H7 (cell line): ENCODE measurements at regions not wholly inside any gene's neighbourhood (a gene's known extent, or its start where the extent isn't known, plus 50 kb on each side); places are given as distances from the start of the nearest gene placed in this dataset.
"Not testable (repeated sequence)": the region's sequence is repeated elsewhere in the genome, so short reads cannot be mapped to it uniquely, and the experiment has no call there.

Experiments
- DNase-seq: peaks from one replicate; pipeline ENCODE4 v3.0.0; 2012
- H3K27me3 ChIP-seq: 2 replicates; pipeline ENCODE4 v1.6.0; 2011; ENCODE audit warnings: mild to moderate bottlenecking, low read length; ENCODE audit not compliant: control insufficient read depth, insufficient read depth
- H3K36me3 ChIP-seq: replicated peaks from 2 replicates; pipeline ENCODE4 v1.5.1; 2011; ENCODE audit warnings: low read length; ENCODE audit not compliant: control insufficient read depth, insufficient read depth
- H3K4me3 ChIP-seq: 2 replicates; pipeline ENCODE4 v1.5.1; 2011; ENCODE audit warnings: low read depth, mild to moderate bottlenecking, control low read depth, low read length, moderate library complexity; ENCODE audit not compliant: insufficient read depth

DNA sequence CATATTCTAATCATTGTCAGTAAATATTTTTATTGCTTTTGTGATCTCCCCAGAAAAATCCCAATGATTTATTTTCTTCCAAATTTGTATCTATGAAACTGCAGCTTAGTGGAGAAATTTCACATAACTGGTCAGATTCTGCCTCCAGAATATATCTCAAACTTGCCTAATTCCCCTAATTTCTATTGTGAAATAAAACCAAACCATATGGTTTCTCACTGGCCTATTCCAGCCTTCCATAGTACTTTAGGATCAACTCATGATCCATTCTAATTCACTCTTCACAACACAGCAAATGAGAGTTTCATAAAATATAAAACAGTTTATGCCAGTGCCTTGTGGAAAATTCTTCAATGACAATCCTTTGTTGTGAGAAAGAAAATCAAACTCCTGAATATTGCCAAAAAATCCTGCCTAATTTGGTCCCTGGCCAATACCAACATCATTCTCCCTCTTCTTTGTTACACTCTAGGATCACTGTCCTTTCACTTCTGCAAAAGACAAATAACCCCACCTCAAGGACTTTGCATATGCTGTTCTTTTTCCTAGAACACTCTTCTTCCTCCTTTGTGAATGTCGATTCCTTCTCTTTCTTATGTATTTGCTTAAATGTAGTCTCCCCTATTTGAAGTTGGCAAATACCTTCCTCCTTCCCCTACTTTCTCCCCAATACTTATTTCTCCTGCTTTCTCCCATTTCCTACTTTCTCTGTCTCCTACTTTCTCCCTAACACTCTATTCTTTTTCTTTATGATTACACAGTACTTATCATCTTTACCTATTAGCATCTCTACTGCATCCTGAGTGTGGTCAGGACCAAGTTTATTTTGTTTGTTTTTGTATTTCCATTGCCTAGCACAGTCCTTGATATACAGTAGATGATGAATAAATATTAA lies 587.5 kb downstream of the RFPL4B start:
- Histone ChIP-seq H3K36me3 (no peaks in the 10 kb centered on the region), H3K27me3 (no peaks in the 10 kb centered on the region), H3K4me3 (no peak overlapping the region)
- DNase-seq: no peak

DNA sequence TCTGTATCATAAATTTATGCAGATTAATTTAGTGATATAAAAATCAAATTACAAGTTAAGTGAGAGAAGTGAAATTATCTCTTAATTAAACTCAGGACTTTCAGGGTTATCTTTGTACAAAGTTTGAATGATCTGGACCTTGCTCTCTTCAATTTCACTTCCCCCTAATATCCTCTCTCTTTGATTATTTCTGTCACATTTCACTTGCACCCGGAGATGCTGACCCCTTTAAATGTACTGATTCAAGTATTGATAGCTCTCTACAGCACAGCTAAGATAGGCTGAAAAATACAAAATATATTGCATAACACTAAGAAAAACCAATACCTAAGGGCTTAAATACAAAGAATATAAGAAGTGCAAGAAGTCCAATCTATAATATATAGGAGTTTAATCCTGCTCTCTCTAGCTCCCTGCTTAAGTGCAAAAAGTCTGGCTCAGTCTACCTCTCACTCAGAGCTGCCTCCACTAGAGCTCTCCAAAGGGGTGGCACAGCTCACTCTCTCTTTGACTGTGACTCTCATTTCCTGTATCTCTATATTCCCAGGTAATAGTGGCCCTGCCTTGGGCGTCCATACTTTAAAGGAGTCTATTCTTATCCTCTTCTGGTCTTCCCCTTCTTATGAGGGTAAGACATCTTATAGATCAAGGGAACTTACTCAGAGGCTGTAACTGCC lies 588.4 kb downstream of the RFPL4B start:
- no peak overlapping the region for H3K4me3 ChIP-seq
- DNase-seq: no peak
- H3K27me3 ChIP-seq: no peaks in the 10 kb centered on the region
- H3K36me3 ChIP-seq: no peaks in the 10 kb centered on the region

DNA sequence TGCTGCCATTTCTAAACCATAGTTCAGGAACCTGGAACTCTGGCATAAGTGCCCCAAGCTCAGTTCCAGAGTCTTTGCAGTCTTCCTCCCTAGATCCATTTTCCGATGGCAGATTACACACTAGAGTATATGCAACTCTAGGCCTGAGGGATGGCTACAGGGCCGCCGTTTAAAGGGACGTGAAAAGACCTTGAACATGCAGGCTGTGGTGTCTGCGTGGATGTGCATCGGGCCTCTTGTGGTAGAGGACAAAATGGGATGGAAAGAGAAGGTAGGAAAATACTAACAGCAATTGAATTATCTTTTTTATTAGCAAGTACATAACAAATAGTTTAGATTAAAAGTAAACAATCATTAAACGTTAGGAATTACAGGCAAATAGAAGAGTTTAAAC lies 588.9 kb downstream of the RFPL4B start:
- no peaks in the 10 kb centered on the region for H3K27me3 ChIP-seq
- no peaks in the 10 kb centered on the region for H3K36me3 ChIP-seq
- no peak overlapping the region for H3K4me3 ChIP-seq
- no peak for DNase-seq

GRCh38 chr6:112936504-112936903 lies 589.4 kb downstream of the RFPL4B start:
- no peaks in the 10 kb centered on the region for H3K36me3 ChIP-seq
- no peaks in the 10 kb centered on the region for H3K27me3 ChIP-seq
- DNase-seq: no peak

GRCh38 chr6:112937690-112938089 lies 590.6 kb downstream of the RFPL4B start:
- H3K4me3 ChIP-seq, H3K27me3 ChIP-seq, DNase-seq, H3K36me3 ChIP-seq: not testable (repeated sequence)

More at GRCh38 chr6:112936504-112936903, 589.4 kb downstream of the RFPL4B start:
- no peak overlapping the region for H3K4me3 ChIP-seq

DNA sequence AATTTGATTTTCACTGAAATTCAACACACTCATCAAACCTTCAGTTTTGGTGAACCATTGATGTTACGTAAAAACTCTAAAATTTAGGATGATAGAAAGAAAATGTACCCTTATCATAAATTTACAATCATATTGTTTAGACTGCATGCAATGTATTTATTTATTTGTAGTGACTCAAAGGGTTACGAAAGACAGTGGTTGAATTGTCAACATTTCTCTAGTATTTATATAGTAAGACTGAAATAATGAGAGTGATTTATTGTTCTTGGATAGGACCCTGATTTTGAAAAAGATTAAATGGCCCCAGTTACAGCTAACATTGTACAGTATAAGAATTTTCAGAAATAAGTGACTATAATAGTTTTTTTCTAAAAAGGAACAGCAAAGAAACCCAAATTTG lies 591.5 kb downstream of the RFPL4B start:
- H3K36me3 ChIP-seq: no peaks in the 10 kb centered on the region
- no peak for DNase-seq
- H3K27me3 ChIP-seq: no peaks in the 10 kb centered on the region
- no peak overlapping the region for H3K4me3 ChIP-seq

DNA sequence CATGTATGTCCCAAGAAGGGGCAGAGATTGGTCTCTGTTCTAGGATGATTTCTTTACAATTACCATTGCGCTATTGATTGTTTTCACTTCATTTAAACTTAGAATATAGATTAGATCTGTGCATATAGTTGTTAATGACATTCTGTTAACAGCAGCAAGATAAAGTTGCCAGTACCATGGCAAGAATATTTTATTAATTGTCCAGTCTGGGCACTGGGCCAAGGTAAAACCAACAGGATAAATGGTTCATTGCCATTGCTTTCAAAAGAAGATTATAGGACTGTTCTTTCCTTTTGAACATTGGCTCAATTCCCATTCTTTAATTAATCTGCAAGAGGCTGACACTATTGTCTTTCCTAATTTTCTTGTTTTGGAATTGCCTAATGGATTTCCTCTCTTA lies 592.4 kb downstream of the RFPL4B start:
- no peak overlapping the region for H3K4me3 ChIP-seq
- no peaks in the 10 kb centered on the region for H3K36me3 ChIP-seq
- DNase-seq: no peak
- H3K27me3 ChIP-seq: no peaks in the 10 kb centered on the region

DNA sequence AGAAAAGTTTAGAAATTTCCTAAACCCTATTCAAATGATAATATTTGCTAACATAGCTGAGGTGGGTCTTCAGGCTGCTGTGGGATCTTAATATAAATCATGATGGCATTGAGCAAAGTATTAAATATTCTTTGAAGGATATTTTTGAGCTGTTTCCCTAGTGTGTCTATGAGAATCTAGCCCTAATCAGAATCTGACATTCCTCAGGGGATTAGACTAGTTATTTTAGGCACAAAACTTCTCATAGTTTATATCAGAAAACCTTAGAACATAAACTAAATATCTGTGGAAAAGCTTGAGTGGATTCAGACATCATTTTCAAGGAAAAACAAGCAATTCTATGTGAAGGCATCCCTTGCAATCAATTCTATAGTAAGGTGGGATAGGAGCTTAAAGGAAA lies 594.5 kb downstream of the RFPL4B start:
- Histone ChIP-seq H3K36me3 (no peaks in the 10 kb centered on the region), H3K27me3 (no peaks in the 10 kb centered on the region), H3K4me3 (no peak overlapping the region)
- no peak for DNase-seq

- Histone ChIP-seq H3K27me3 (no peaks in the 10 kb centered on the region), H3K4me3 (no peak overlapping the region)
- DNase-seq: no peak
Observed at GRCh38 chr6:112946051-112946450, 598.9 kb downstream of the RFPL4B start.

GRCh38 chr6:112947507-112947906 lies 600.4 kb downstream of the RFPL4B start:
- Histone ChIP-seq H3K4me3 (no peak overlapping the region), H3K36me3 (no peaks in the 10 kb centered on the region), H3K27me3 (no peaks in the 10 kb centered on the region)
- DNase-seq: no peak

More at GRCh38 chr6:112946051-112946450, 598.9 kb downstream of the RFPL4B start:
- H3K36me3 ChIP-seq: no peaks in the 10 kb centered on the region

DNA sequence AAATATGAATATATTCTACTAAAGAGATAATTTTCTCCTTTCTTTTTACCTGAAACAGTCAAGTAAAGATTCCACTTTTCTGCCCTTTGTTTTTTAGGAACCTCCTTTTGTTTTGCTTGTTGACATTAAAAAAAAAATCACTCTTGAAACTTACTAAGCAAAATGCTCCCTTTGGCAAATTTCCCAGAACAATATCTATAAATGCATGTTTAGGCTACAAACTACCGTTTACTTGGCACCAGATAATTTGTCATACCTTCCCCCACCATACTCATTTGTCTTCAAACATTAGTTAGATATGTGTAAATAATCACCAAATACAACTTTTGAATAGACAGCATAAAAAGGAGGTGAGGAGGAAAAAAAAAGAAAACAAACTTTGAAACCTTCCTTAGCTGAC lies 604.7 kb downstream of the RFPL4B start:
- no peaks in the 10 kb centered on the region for H3K27me3 ChIP-seq
- H3K36me3 ChIP-seq: no peaks in the 10 kb centered on the region
- no peak overlapping the region for H3K4me3 ChIP-seq
- no peak for DNase-seq

DNA sequence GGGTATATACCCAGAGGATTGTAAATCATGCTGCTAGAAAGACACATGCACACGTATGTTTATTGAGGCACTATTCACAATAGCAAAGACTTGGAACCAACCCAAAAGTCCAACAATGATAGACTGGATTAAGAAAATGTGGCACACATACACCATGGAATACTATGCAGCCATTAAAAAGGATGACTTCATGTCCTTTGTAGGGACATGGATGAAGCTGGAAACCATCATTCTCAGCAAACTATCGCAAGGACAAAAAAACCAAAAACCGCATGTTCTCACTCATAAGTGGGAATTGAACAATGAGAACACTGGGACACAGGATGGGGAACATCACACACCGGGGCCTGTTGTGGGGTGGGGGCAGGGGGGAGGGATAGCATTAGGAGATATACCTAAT lies 608.6 kb downstream of the RFPL4B start:
- not testable (repeated sequence) for DNase-seq, H3K27me3 ChIP-seq, H3K4me3 ChIP-seq, H3K36me3 ChIP-seq

DNA sequence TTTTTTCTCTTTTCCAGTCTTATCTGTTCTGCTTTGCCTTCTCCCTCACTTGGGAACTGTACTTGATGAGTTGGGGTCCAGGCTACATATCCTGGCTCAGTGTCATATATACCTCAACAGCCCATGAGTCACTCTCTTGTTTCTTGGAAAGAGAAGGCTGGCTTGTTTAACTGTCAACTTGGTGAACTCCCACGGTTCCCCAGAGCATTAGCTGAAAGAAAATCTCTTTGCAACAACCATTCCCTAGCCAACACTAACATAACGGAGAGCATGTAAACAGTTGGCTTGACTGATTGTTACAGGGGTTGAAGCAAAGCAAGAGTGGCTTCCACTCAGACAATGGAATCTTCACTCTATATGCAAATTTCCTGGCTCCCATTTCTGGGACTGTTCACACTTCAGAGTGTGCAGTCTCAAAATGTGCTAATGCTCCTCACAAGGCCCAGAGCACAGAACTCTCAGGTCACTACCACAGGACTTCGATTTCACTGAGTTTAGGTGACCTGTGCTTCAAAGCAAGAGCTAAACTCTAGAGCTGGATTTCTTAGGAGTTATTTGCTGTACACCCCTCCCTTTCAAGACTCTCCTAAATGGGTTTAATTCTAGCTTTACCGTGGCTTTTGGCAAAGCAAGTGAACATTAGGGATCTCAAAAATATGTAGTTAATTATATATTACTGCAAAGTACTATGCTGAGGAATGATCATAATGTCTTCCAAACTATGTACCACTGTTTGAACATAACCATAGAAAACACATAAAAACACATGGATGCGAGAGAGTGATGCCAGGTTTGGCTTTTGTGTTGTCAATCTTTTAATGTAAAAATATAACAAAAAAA lies 609.8 kb downstream of the RFPL4B start:
- Histone ChIP-seq H3K4me3 (no peak overlapping the region), H3K27me3 (no peaks in the 10 kb centered on the region), H3K36me3 (no peaks in the 10 kb centered on the region)
- DNase-seq: no peak

GRCh38 chr6:112957536-112957916 lies 610.4 kb downstream of the RFPL4B start:
- Histone ChIP-seq H3K36me3 (no peaks in the 10 kb centered on the region), H3K4me3 (no peak overlapping the region), H3K27me3 (no peaks in the 10 kb centered on the region)
- DNase-seq: no peak
